ENCODE measurements at regions not wholly inside any gene's neighbourhood (a gene's known extent, or its start where the extent isn't known, plus 50 kb on each side); places are given as distances from the start of the nearest gene placed in this dataset.

DNA sequence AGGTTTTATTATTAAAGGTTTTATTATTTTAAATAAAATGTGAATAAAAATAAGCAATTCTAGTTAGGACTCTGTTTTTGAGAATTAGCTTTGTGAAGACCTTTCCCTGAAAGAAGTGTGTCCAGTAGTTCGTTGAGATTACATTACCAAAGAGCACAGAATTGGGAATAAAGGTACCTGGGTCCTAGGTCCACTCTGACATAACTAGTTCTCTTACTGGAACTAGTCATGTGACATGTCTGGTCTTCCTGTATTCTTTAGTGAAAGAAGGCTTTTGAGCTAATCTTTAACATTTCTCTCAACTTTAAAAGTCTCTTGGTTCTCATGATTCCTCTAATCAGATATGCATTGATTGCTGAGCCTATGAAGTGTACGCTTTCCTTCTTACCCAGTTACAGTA lies 292.0 kb upstream of the SMIM31 start:
- no peak overlapping the region for H3K9ac ChIP-seq (ENCODE audit: extremely low read depth, low read length, poor library complexity, severe bottlenecking)

GRCh38 chr4:164462471-164462870 lies 291.5 kb upstream of the SMIM31 start:
- Histone ChIP-seq H3K27ac (ENCODE audit: low read depth, low read length) (no peak overlapping the region), H3K9ac (ENCODE audit: extremely low read depth, low read length, poor library complexity, severe bottlenecking) (no peak overlapping the region), H3K9me3 (ENCODE audit: control insufficient read depth, low read length) (no peaks in the 10 kb centered on the region), H3K4me1 (ENCODE audit: control insufficient read depth, insufficient read depth, low read length) (no peaks in the 10 kb centered on the region), H3K27me3 (ENCODE audit: control insufficient read depth, insufficient read depth, low read length, poor library complexity, severe bottlenecking) (no peaks in the 10 kb centered on the region), H3K36me3 (ENCODE audit: control insufficient read depth, insufficient read depth, low read length) (no peaks in the 10 kb centered on the region), H3K4me3 (ENCODE audit: low read length) (no peak overlapping the region)
- Mint-ChIP-seq H3K4me1 (peaks cover 13% of the 10 kb centered on the region), H3K36me3 (ENCODE audit: low read depth) (no peaks in the 10 kb centered on the region), H3K9me3 (peaks cover 6% of the 10 kb centered on the region), H3K27ac (no peak overlapping the region), H3K4me3 (no peak overlapping the region), H3K27me3 (ENCODE audit: insufficient read depth) (no peaks in the 10 kb centered on the region)
- no peak for DNase-seq
- TF ChIP-seq, protein P1, sequence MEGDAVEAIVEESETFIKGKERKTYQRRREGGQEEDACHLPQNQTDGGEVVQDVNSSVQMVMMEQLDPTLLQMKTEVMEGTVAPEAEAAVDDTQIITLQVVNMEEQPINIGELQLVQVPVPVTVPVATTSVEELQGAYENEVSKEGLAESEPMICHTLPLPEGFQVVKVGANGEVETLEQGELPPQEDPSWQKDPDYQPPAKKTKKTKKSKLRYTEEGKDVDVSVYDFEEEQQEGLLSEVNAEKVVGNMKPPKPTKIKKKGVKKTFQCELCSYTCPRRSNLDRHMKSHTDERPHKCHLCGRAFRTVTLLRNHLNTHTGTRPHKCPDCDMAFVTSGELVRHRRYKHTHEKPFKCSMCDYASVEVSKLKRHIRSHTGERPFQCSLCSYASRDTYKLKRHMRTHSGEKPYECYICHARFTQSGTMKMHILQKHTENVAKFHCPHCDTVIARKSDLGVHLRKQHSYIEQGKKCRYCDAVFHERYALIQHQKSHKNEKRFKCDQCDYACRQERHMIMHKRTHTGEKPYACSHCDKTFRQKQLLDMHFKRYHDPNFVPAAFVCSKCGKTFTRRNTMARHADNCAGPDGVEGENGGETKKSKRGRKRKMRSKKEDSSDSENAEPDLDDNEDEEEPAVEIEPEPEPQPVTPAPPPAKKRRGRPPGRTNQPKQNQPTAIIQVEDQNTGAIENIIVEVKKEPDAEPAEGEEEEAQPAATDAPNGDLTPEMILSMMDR (conservative IDR thresholded peaks at IDR 0.05) = no peak

More for the DNA sequence above, 292.0 kb upstream of the SMIM31 start:
- no peak overlapping the region for H3K4me3 Mint-ChIP-seq
- H3K27ac Mint-ChIP-seq = no peak overlapping the region
- Histone ChIP-seq H3K9me3 (ENCODE audit: control insufficient read depth, low read length) (no peaks in the 10 kb centered on the region), H3K36me3 (ENCODE audit: control insufficient read depth, insufficient read depth, low read length) (no peaks in the 10 kb centered on the region), H3K4me1 (ENCODE audit: control insufficient read depth, insufficient read depth, low read length) (no peaks in the 10 kb centered on the region), H3K4me3 (ENCODE audit: low read length) (no peak overlapping the region), H3K27me3 (ENCODE audit: control insufficient read depth, insufficient read depth, low read length, poor library complexity, severe bottlenecking) (no peaks in the 10 kb centered on the region), H3K27ac (ENCODE audit: low read depth, low read length) (no peak overlapping the region)
- no peaks in the 10 kb centered on the region for H3K27me3 Mint-ChIP-seq (ENCODE audit: insufficient read depth)
- H3K4me1 Mint-ChIP-seq = peaks cover 13% of the 10 kb centered on the region
- H3K36me3 Mint-ChIP-seq (ENCODE audit: low read depth) = no peaks in the 10 kb centered on the region
- no peak for DNase-seq
- H3K9me3 Mint-ChIP-seq = peaks cover 6% of the 10 kb centered on the region
- 92 to 100% methylated on average over 1 to 2 of the region's 2 CpGs for WGBS, 2 experiments (ENCODE audit: insufficient coverage in 1 of 2, insufficient read length in 1 of 2)
- TF ChIP-seq, protein P1 (conservative IDR thresholded peaks at IDR 0.05) = no peak

DNA sequence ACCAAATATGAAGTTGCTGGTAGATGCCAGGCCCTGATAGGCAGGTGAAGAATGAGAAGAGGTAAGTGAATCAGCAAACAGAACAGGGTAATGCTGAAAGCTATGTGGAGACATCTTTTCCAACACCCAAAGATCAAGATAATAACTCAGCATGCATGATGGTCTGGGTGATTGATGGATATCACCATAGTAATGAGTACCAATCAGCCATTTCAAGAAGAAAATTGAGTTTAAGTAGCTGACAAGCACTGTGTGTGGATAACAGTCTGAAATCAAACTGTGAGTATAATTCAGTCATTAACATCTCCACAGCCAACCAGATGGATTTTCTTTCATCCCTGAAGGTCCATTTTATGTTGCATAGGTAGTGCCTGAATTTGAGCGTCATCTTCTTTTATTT lies 289.6 kb upstream of the SMIM31 start:
- peaks cover 13% of the 10 kb centered on the region for H3K4me1 Mint-ChIP-seq
- Histone ChIP-seq H3K9me3 (ENCODE audit: control insufficient read depth, low read length) (no peaks in the 10 kb centered on the region), H3K4me3 (ENCODE audit: low read length) (no peak overlapping the region), H3K27ac (ENCODE audit: low read depth, low read length) (no peak overlapping the region), H3K36me3 (ENCODE audit: control insufficient read depth, insufficient read depth, low read length) (no peaks in the 10 kb centered on the region), H3K9ac (ENCODE audit: extremely low read depth, low read length, poor library complexity, severe bottlenecking) (no peak overlapping the region), H3K27me3 (ENCODE audit: control insufficient read depth, insufficient read depth, low read length, poor library complexity, severe bottlenecking) (no peaks in the 10 kb centered on the region), H3K4me1 (ENCODE audit: control insufficient read depth, insufficient read depth, low read length) (no peaks in the 10 kb centered on the region)
- no peaks in the 10 kb centered on the region for H3K27me3 Mint-ChIP-seq (ENCODE audit: insufficient read depth)
- H3K27ac Mint-ChIP-seq = no peak overlapping the region
- DNase-seq = no peak
- H3K36me3 Mint-ChIP-seq (ENCODE audit: low read depth) = no peaks in the 10 kb centered on the region
- WGBS, 2 experiments (ENCODE audit: insufficient coverage in 1 of 2, insufficient read length in 1 of 2) = 78% methylated on average over 1 of the region's 1 CpG; no CpG with 5 or more reads in 1 of the 2 experiments
- H3K9me3 Mint-ChIP-seq = peaks cover 6% of the 10 kb centered on the region
- H3K4me3 Mint-ChIP-seq = no peak overlapping the region
- TF ChIP-seq, protein P1 (conservative IDR thresholded peaks at IDR 0.05) = no peak
